Colonic mucosa (tissue), 4 donors: ENCODE measurements at regions not wholly inside any gene's neighbourhood (a gene's known extent, or its start where the extent isn't known, plus 50 kb on each side); places are given as distances from the start of the nearest gene placed in this dataset.

Source experiments
- DNase-seq: peaks from one replicate; pipeline ENCODE4 v3.0.0-alpha.2; 2020
- H3K27ac ChIP-seq: fragments of 200-600 bp; one replicate; pipeline ENCODE4 v1.8.0; 2021
- H3K27me3 ChIP-seq: fragments of 200-600 bp; one replicate; pipeline ENCODE4 v1.8.0; 2021
- H3K36me3 ChIP-seq: fragments of 200-600 bp; one replicate; pipeline ENCODE4 v1.8.0; 2021
- H3K4me1 ChIP-seq: fragments of 200-600 bp; one replicate; pipeline ENCODE4 v1.8.0; 2021; ENCODE audit warnings: mild to moderate bottlenecking
- H3K4me3 ChIP-seq: fragments of 200-600 bp; one replicate; pipeline ENCODE4 v1.8.0; 2021
- H3K9ac ChIP-seq, 2 donors: one replicate each; pipeline ENCODE4 v1.7.0; 2013; ENCODE audit warnings: control low read depth in 2 of 2, low read depth in 2 of 2, low read length in 2 of 2
- H3K9me3 ChIP-seq: fragments of 200-600 bp; one replicate; pipeline ENCODE4 v1.8.0; 2021
- CTCF ChIP-seq: fragments of 200-600 bp; IDR thresholded peaks from one replicate; pipeline ENCODE4 v1.8.0; 2022; ENCODE audit warnings: antibody characterized with exemption, mild to moderate bottlenecking
- intact Hi-C: fragments of 100-400 bp; cut with DNase I; formaldehyde crosslinking; loops from one replicate; pipeline ENCODE4 v1.14.1; 2022
- donor health status: healthy.
- donor health status: DM: no; HTN: no; CAD: no.
- donor health status: DM: no; HTN: no; CAD: no.

GRCh38 chr7:156080596-156080995 lies 268.3 kb upstream of the SHH start:
- no peak for DNase-seq
- TF ChIP-seq CTCF, result no peak
- intact Hi-C loops, result no loop called here

GRCh38 chr7:156080046-156080445 lies 267.8 kb upstream of the SHH start:
- Histone ChIP-seq H3K36me3 (no peaks in the 10 kb centered on the region), H3K9ac (no peak overlapping the region), H3K9me3 (no peaks in the 10 kb centered on the region), H3K27me3 (no peaks in the 10 kb centered on the region), H3K27ac (no peak overlapping the region), H3K4me1 (no peaks in the 10 kb centered on the region), H3K4me3 (no peak overlapping the region)
- no peak for DNase-seq
- no peak for TF ChIP-seq CTCF
- intact Hi-C loops, result no loop called here

More at GRCh38 chr7:156080596-156080995, 268.3 kb upstream of the SHH start:
- no peak overlapping the region for H3K27ac ChIP-seq
- H3K36me3 ChIP-seq, result no peaks in the 10 kb centered on the region
- H3K4me1 ChIP-seq, result no peaks in the 10 kb centered on the region
- no peak overlapping the region for H3K9ac ChIP-seq
- no peaks in the 10 kb centered on the region for H3K9me3 ChIP-seq
- H3K4me3 ChIP-seq, result no peak overlapping the region
- H3K27me3 ChIP-seq, result no peaks in the 10 kb centered on the region

- H3K27ac ChIP-seq, result no peak overlapping the region
- no peak for TF ChIP-seq CTCF
- no peak overlapping the region for H3K4me3 ChIP-seq
- no peak overlapping the region for H3K9ac ChIP-seq
- no peaks in the 10 kb centered on the region for H3K27me3 ChIP-seq
- no peak for DNase-seq
- no peaks in the 10 kb centered on the region for H3K4me1 ChIP-seq
- no peaks in the 10 kb centered on the region for H3K9me3 ChIP-seq
- intact Hi-C loops, result no loop called here
- no peaks in the 10 kb centered on the region for H3K36me3 ChIP-seq
Measured at GRCh38 chr7:156079156-156079555, 266.9 kb upstream of the SHH start.

- Histone ChIP-seq H3K36me3 (no peaks in the 10 kb centered on the region), H3K9ac (no peak overlapping the region), H3K4me3 (no peak overlapping the region), H3K9me3 (no peaks in the 10 kb centered on the region), H3K27ac (no peak overlapping the region), H3K27me3 (no peaks in the 10 kb centered on the region), H3K4me1 (no peaks in the 10 kb centered on the region)
- intact Hi-C loops, result no loop called here
- TF ChIP-seq CTCF, result no peak
- no peak for DNase-seq
Measured at GRCh38 chr7:156074982-156075615, 262.8 kb upstream of the SHH start.

GRCh38 chr7:156074084-156074483 lies 261.8 kb upstream of the SHH start:
- Histone ChIP-seq H3K9ac (no peak overlapping the region), H3K27me3 (no peaks in the 10 kb centered on the region), H3K36me3 (no peaks in the 10 kb centered on the region), H3K9me3 (no peaks in the 10 kb centered on the region), H3K27ac (no peak overlapping the region), H3K4me3 (no peak overlapping the region), H3K4me1 (no peaks in the 10 kb centered on the region)
- no peak for TF ChIP-seq CTCF
- no peak for DNase-seq
- intact Hi-C loops, result no loop called here
